ENCODE measurements at regions not wholly inside any gene's neighbourhood (a gene's known extent, or its start where the extent isn't known, plus 50 kb on each side); places are given as distances from the start of the nearest gene placed in this dataset.

- H3K9me3 ChIP-seq, result no peaks in the 10 kb centered on the region
- no peaks in the 10 kb centered on the region for H3K36me3 ChIP-seq
- intact Hi-C loops (cut with DNase I), result no loop called here
- H3K27me3 ChIP-seq, result no peaks in the 10 kb centered on the region
- DNase-seq, result no peak
- TF ChIP-seq, protein P1, sequence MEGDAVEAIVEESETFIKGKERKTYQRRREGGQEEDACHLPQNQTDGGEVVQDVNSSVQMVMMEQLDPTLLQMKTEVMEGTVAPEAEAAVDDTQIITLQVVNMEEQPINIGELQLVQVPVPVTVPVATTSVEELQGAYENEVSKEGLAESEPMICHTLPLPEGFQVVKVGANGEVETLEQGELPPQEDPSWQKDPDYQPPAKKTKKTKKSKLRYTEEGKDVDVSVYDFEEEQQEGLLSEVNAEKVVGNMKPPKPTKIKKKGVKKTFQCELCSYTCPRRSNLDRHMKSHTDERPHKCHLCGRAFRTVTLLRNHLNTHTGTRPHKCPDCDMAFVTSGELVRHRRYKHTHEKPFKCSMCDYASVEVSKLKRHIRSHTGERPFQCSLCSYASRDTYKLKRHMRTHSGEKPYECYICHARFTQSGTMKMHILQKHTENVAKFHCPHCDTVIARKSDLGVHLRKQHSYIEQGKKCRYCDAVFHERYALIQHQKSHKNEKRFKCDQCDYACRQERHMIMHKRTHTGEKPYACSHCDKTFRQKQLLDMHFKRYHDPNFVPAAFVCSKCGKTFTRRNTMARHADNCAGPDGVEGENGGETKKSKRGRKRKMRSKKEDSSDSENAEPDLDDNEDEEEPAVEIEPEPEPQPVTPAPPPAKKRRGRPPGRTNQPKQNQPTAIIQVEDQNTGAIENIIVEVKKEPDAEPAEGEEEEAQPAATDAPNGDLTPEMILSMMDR (IDR thresholded peaks at IDR 0.05), result no peak
- peaks cover 0 to 10% (median 0%) of the 10 kb centered on the region in 9 donors for H3K4me1 ChIP-seq
- WGBS, 2 donors, result 78 to 80% methylated on average over 5 of the region's 5 CpGs
- no peak for ATAC-seq
- H3K4me3 ChIP-seq, result no peak overlapping the region
- H3K27ac ChIP-seq, result no peak overlapping the region
These were observed 98.0 kb downstream of the GASK1B start for GRCh38 chr4:158074851-158075250.

GRCh38 chr4:158071931-158072330 is 100.9 kb downstream of the GASK1B start:
- Histone ChIP-seq H3K4me3 (no peak overlapping the region), H3K4me1 (peaks cover 0 to 17% (median 11%) of the 10 kb centered on the region in 9 donors), H3K36me3 (no peaks in the 10 kb centered on the region), H3K27me3 (no peaks in the 10 kb centered on the region), H3K27ac (no peak overlapping the region), H3K9me3 (no peaks in the 10 kb centered on the region)
- intact Hi-C loops (cut with DNase I), result no loop called here
- 76 to 78% methylated on average over 4 of the region's 4 CpGs for WGBS, 2 donors
- DNase-seq (no peak), ATAC-seq (no peak)
- TF ChIP-seq, protein P1 (IDR thresholded peaks at IDR 0.05), result no peak

GRCh38 chr4:158068068-158068467 is 104.8 kb downstream of the GASK1B start:
- intact Hi-C loops (cut with DNase I), result no loop called here
- no peaks in the 10 kb centered on the region for H3K36me3 ChIP-seq
- no peak for ATAC-seq

GRCh38 chr4:158067646-158068045 is 105.2 kb downstream of the GASK1B start:
- intact Hi-C loops (cut with DNase I), result no loop called here
- no peaks in the 10 kb centered on the region for H3K36me3 ChIP-seq

More at GRCh38 chr4:158068068-158068467, 104.8 kb downstream of the GASK1B start:
- H3K27me3 ChIP-seq, result no peaks in the 10 kb centered on the region
- TF ChIP-seq, protein P1 (IDR thresholded peaks at IDR 0.05), result no peak
- no peaks in the 10 kb centered on the region for H3K9me3 ChIP-seq
- no peak for DNase-seq
- no peak overlapping the region for H3K4me3 ChIP-seq
- H3K27ac ChIP-seq, result no peak overlapping the region
- 19 to 24% methylated on average over 1 of the region's 1 CpG for WGBS, 2 donors
- H3K4me1 ChIP-seq, result peaks cover 0 to 17% (median 11%) of the 10 kb centered on the region in 9 donors

More at GRCh38 chr4:158067646-158068045, 105.2 kb downstream of the GASK1B start:
- Histone ChIP-seq H3K9me3 (no peaks in the 10 kb centered on the region), H3K4me1 (peaks cover 0 to 17% (median 11%) of the 10 kb centered on the region in 9 donors), H3K4me3 (no peak overlapping the region), H3K27ac (no peak overlapping the region), H3K27me3 (no peaks in the 10 kb centered on the region)
- DNase-seq (no peak), ATAC-seq (no peak)
- TF ChIP-seq, protein P1 (IDR thresholded peaks at IDR 0.05), result no peak
- WGBS, 2 donors, result 80 to 87% methylated on average over 2 of the region's 2 CpGs
